OCI-LY3 (cell line): ENCODE measurements at regions not wholly inside any gene's neighbourhood (a gene's known extent, or its start where the extent isn't known, plus 50 kb on each side); places are given as distances from the start of the nearest gene placed in this dataset.
"Not testable (repeated sequence)": the region's sequence is repeated elsewhere in the genome, so short reads cannot be mapped to it uniquely, and the experiment has no call there.

ENCODE experiments used
- H2AFZ ChIP-seq: fragments of 200-600, 300-600 bp; shearing (Covaris generic); 2 replicates; pipeline ENCODE4 v1.6.0; 2014; ENCODE audit warnings: antibody characterized with exemption, low read depth, low read length
- H3K27ac ChIP-seq: fragments of 200-600, 300-600 bp; sonication (generic); 2 replicates; pipeline ENCODE4 v1.5.1; 2014; ENCODE audit warnings: mild to moderate bottlenecking, low read length, moderate library complexity, mixed read lengths
- H3K27me3 ChIP-seq: fragments of 200-600, 300-600 bp; sonication (generic); 2 replicates; pipeline ENCODE4 v1.6.1; 2014; ENCODE audit warnings: low read depth, low read length, mixed read lengths
- H3K36me3 ChIP-seq: fragments of 200-600, 300-600 bp; sonication (generic); replicated peaks from 2 replicates; pipeline ENCODE3; 2014; ENCODE audit warnings: low read depth, low read length, mixed read lengths
- H3K4me1 ChIP-seq: fragments of 300-600, 200-600 bp; sonication (generic); 2 replicates; pipeline ENCODE4 v1.6.1; 2014; ENCODE audit warnings: low read length, mixed read lengths
- H3K4me2 ChIP-seq: fragments of 200-600, 300-600 bp; sonication (generic); 2 replicates; pipeline ENCODE4 v1.6.1; 2014; ENCODE audit warnings: low read length, mixed read lengths
- H3K4me3 ChIP-seq: fragments of 300-600, 200-600 bp; sonication (generic); 2 replicates; pipeline ENCODE4 v1.5.1; 2014; ENCODE audit warnings: antibody characterized with exemption, mild to moderate bottlenecking, low read length, moderate library complexity
- H3K79me2 ChIP-seq: fragments of 300-600, 200-600 bp; shearing (Covaris generic); 2 replicates; pipeline ENCODE4 v1.6.1; 2014; ENCODE audit warnings: mild to moderate bottlenecking, low read length, mixed read lengths
- H3K9ac ChIP-seq: fragments of 300-600, 200-600 bp; shearing (Covaris generic); 2 replicates; pipeline ENCODE4 v1.6.0; 2014; ENCODE audit warnings: mild to moderate bottlenecking, low read length, moderate library complexity
- H3K9me3 ChIP-seq: fragments of 200-600, 300-600 bp; shearing (Covaris generic); 2 replicates; pipeline ENCODE4 v1.6.1; 2014; ENCODE audit warnings: low read length, mixed read lengths; ENCODE audit not compliant: insufficient read depth
- H4K20me1 ChIP-seq: fragments of 200-600, 300-600 bp; sonication (generic); 2 replicates; pipeline ENCODE4 v1.6.1; 2016; ENCODE audit warnings: low read length, mixed read lengths; ENCODE audit not compliant: insufficient read depth
- CTCF ChIP-seq: fragments of 200-600, 300-600 bp; sonication (generic); IDR thresholded peaks from 2 replicates; pipeline ENCODE4 v1.5.1; 2014; ENCODE audit warnings: antibody characterized with exemption, low read length, low read depth
- EZH2phosphoT487 ChIP-seq: fragments of 200-600 bp; shearing (Covaris generic); IDR thresholded peaks from 2 replicates; pipeline ENCODE4 v1.6.1; 2018; ENCODE audit warnings: antibody characterized with exemption, mixed run types, low read depth

DNA sequence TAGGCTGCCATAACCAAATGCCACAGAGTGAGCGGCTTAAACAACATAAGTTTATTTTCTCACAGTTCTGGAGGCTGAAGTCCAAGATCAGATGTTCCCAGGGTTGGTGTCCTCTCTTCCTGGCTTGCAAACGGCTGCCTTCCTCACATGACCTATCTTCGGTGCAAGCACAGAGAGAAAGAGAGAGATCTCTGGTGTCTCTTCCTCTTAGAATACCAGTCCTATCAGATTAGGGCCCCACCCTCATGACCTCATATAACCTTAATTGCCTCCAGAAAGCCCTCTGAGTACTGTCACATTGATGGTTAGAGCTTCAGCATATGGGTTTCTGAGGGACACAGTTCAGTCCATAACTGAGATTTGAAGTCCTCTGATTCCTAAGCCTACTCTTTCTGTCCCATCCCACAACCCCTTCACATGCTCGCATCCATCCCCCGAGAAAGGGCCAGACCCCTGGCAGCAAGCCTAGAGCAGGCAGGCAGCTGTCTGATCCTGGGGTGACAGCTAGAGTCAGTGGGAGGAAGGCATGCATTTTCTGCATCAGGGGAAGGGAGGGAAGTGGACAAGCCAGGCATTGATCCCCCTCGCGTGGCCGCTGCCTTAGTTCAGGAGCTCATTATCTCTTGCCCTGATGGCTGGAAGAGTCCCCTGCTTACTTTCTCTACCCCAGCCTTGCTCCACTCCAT, 114.1 kb downstream of the FAR1 start:
- Histone ChIP-seq H3K27me3 (no peaks in the 10 kb centered on the region; the same call in 1 of the 2 replicates), H3K4me3 (no peak overlapping the region), H3K9me3 (no peaks in the 10 kb centered on the region), H4K20me1 (no peaks in the 10 kb centered on the region), H3K4me1 (0 out of 2 replicates have a peak, but pooled peaks cover 2% of the 10 kb centered on the region), H3K36me3 (no peaks in the 10 kb centered on the region), H3K4me2 (no peak overlapping the region), H3K9ac (no peak overlapping the region), H2AFZ (no peak overlapping the region), H3K79me2 (no peaks in the 10 kb centered on the region), H3K27ac (no peak overlapping the region)
- TF ChIP-seq CTCF (no peak), EZH2phosphoT487 (no peak)

GRCh38 chr11:13784441-13784840, 116.0 kb downstream of the FAR1 start:
- H3K4me2 ChIP-seq = no peak overlapping the region
- H3K4me1 ChIP-seq = 0 out of 2 replicates have a peak, but pooled peaks cover 2% of the 10 kb centered on the region
- H2AFZ ChIP-seq = no peak overlapping the region
- H3K79me2 ChIP-seq = no peaks in the 10 kb centered on the region
- H3K9ac ChIP-seq = no peak overlapping the region
- H4K20me1 ChIP-seq = no peaks in the 10 kb centered on the region
- H3K27me3 ChIP-seq = no peaks in the 10 kb centered on the region; the same call in 1 of the 2 replicates
- no peaks in the 10 kb centered on the region for H3K36me3 ChIP-seq
- no peak overlapping the region for H3K27ac ChIP-seq
- H3K9me3 ChIP-seq = no peaks in the 10 kb centered on the region
- TF ChIP-seq EZH2phosphoT487 (no peak), CTCF (no peak)
- H3K4me3 ChIP-seq = no peak overlapping the region

GRCh38 chr11:13784855-13785254, 116.4 kb downstream of the FAR1 start:
- H3K4me3 ChIP-seq = no peak overlapping the region
- H3K4me1 ChIP-seq = 0 out of 2 replicates have a peak, but pooled peaks cover 2% of the 10 kb centered on the region
- H3K9ac ChIP-seq = no peak overlapping the region
- H3K27ac ChIP-seq = no peak overlapping the region
- H3K27me3 ChIP-seq = no peaks in the 10 kb centered on the region; the same call in 1 of the 2 replicates
- H3K36me3 ChIP-seq = no peaks in the 10 kb centered on the region
- H2AFZ ChIP-seq = no peak overlapping the region
- H3K79me2 ChIP-seq = no peaks in the 10 kb centered on the region
- H3K9me3 ChIP-seq = no peaks in the 10 kb centered on the region
- H4K20me1 ChIP-seq = no peaks in the 10 kb centered on the region
- no peak for TF ChIP-seq EZH2phosphoT487
- TF ChIP-seq CTCF = no peak
- H3K4me2 ChIP-seq = no peak overlapping the region

DNA sequence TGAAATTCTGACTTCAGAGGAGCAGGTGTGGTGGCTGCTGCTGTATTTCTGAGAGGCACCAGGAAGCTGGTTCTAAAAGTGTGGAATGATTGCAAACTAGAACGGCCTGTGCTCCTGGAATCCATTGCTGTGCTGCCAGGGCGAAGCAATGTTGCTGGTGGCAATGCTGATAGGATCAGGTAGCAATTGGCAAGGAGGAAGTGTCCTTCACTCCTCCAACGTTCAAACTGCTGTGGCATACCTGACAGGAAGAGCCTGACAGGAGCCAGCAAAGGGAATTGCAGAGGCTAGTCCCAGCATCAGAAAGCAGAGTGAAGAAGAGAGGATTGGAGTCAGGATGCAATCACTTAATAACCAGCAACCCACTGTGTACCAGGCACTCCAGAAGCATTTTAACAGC, 118.2 kb downstream of the FAR1 start:
- Histone ChIP-seq H3K36me3 (no peaks in the 10 kb centered on the region), H3K4me3 (no peak overlapping the region), H3K27me3 (no peaks in the 10 kb centered on the region), H3K9me3 (no peaks in the 10 kb centered on the region), H3K27ac (no peak overlapping the region), H3K79me2 (no peaks in the 10 kb centered on the region), H3K4me2 (no peak overlapping the region), H3K9ac (no peak overlapping the region), H4K20me1 (no peaks in the 10 kb centered on the region), H2AFZ (no peak overlapping the region), H3K4me1 (0 out of 2 replicates have a peak, but pooled peaks cover 2% of the 10 kb centered on the region)
- TF ChIP-seq CTCF (no peak), EZH2phosphoT487 (no peak)

GRCh38 chr11:13797616-13798015, 129.1 kb downstream of the FAR1 start:
- H3K9me3 ChIP-seq, H3K9ac ChIP-seq, H4K20me1 ChIP-seq, H3K27me3 ChIP-seq, H3K4me2 ChIP-seq, H3K27ac ChIP-seq, H3K4me1 ChIP-seq, H3K79me2 ChIP-seq, H3K36me3 ChIP-seq, H2AFZ ChIP-seq, H3K4me3 ChIP-seq: not testable (repeated sequence)
